Stomach (tissue), 8 donors: ENCODE measurements at regions not wholly inside any gene's neighbourhood (a gene's known extent, or its start where the extent isn't known, plus 50 kb on each side); places are given as distances from the start of the nearest gene placed in this dataset.

ENCODE experiments used
- DNase-seq, 2 donors: peaks; one replicate each; pipeline versions ENCODE4 v3.0.0 to v3.0.0-alpha.2; 2013 to 2019
- H3K27ac ChIP-seq, 5 donors: fragments of 200-600 bp in 4 of 5; sonication (generic) in 4 of 5; one replicate each; pipeline ENCODE4 v1.5.1; 2013 to 2019; ENCODE audit warnings: mild to moderate bottlenecking in 1 of 5, moderate library complexity in 1 of 5
- H3K27me3 ChIP-seq, 3 donors: fragments of 200-600 bp; sonication (generic); one replicate each; pipeline ENCODE4 v1.5.1; 2017 to 2019; ENCODE audit warnings: mixed run types in 1 of 3
- H3K36me3 ChIP-seq, 4 donors: fragments of 200-600 bp; sonication (generic); 1 replicate in 3 of 4; 2 replicates in 1 of 4; pipeline ENCODE4 v1.5.1; 2016 to 2019
- H3K4me1 ChIP-seq, 4 donors: fragments of 200-600 bp; sonication (generic); one replicate each; pipeline ENCODE4 v1.5.1; 2016 to 2019
- H3K4me3 ChIP-seq, 4 donors: fragments of 200-600 bp; sonication (generic) in 3 of 4; one replicate each; pipeline ENCODE4 v1.5.1; 2016 to 2019; ENCODE audit warnings: mild to moderate bottlenecking in 1 of 4
- H3K9me3 ChIP-seq, 4 donors: fragments of 200-600 bp; sonication (generic); one replicate each; pipeline ENCODE4 v1.5.1; 2016 to 2019
- EP300 ChIP-seq: sonication (generic); formaldehyde crosslinking; IDR thresholded peaks from one replicate; pipeline ENCODE4 v1.6.1; 2017; ENCODE audit warnings: antibody characterized with exemption
- POLR2A ChIP-seq, 4 donors: fragments of 450-650 bp; IDR thresholded peaks; one replicate each; pipeline ENCODE4 v1.6.1; 2016; ENCODE audit warnings: antibody characterized with exemption in 4 of 4, control low read depth in 2 of 4, mild to moderate bottlenecking in 1 of 4, moderate library complexity in 1 of 4
- POLR2AphosphoS5 ChIP-seq, 3 donors: sonication (generic); formaldehyde crosslinking; IDR thresholded peaks; one replicate each; pipeline ENCODE4 v1.6.1; 2016; ENCODE audit warnings: antibody characterized with exemption in 3 of 3
- WGBS, 5 donors: extraction: QIAGEN DNeasy Blood & Tissue Kit in 3 of 5; methylation state at CpG; one replicate each; pipeline versions ENCODE4 v1.1.5 to v1.1.7; 2013 to 2018; 5-methylcytosine and 5-hydroxymethylcytosine counted together
- intact Hi-C: fragments of 100-400 bp; cut with DNase I; formaldehyde crosslinking; loops from one replicate; pipeline ENCODE4 v1.15.1; 2023; ENCODE audit warnings: low total_unique reads
- TF ChIP-seq, protein P1 (sequence below), 7 experiments: fragments of 450-650 bp in 4 of 7; fragments of 200-600 bp in 3 of 7; sonication (generic) in 3 of 7; IDR thresholded peaks; one replicate each; pipeline ENCODE4 v1.5.1; 2016 to 2019; ENCODE audit warnings: antibody characterized with exemption in 7 of 7, control low read depth in 2 of 7, mild to moderate bottlenecking in 1 of 7
- donor health status: healthy with polysubstance abuse.
- donor health status: Bipolar disorder and iron deficiency.
- donor health status: healthy.

- Histone ChIP-seq H3K4me1 (no peaks in the 10 kb centered on the region), H3K36me3 (no peaks in the 10 kb centered on the region), H3K4me3 (no peak overlapping the region), H3K27ac (no peak overlapping the region), H3K9me3 (peaks cover 0 to 4% (median 0%) of the 10 kb centered on the region in 4 donors), H3K27me3 (no peaks in the 10 kb centered on the region)
- intact Hi-C loops, result no loop called here
- WGBS, 5 donors, result 83 to 93% (median 85%) methylated on average over 5 of the region's 5 CpGs
- no peak for DNase-seq
- no peak for TF ChIP-seq EP300
- TF ChIP-seq, protein P1, sequence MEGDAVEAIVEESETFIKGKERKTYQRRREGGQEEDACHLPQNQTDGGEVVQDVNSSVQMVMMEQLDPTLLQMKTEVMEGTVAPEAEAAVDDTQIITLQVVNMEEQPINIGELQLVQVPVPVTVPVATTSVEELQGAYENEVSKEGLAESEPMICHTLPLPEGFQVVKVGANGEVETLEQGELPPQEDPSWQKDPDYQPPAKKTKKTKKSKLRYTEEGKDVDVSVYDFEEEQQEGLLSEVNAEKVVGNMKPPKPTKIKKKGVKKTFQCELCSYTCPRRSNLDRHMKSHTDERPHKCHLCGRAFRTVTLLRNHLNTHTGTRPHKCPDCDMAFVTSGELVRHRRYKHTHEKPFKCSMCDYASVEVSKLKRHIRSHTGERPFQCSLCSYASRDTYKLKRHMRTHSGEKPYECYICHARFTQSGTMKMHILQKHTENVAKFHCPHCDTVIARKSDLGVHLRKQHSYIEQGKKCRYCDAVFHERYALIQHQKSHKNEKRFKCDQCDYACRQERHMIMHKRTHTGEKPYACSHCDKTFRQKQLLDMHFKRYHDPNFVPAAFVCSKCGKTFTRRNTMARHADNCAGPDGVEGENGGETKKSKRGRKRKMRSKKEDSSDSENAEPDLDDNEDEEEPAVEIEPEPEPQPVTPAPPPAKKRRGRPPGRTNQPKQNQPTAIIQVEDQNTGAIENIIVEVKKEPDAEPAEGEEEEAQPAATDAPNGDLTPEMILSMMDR (IDR thresholded peaks at IDR 0.05), result no peak
- no peak for TF ChIP-seq POLR2A (IDR thresholded peaks at IDR 0.05)
- TF ChIP-seq POLR2AphosphoS5 (IDR thresholded peaks at IDR 0.05), result no peak
These were observed 199.5 kb downstream of the GASK1B start for GRCh38 chr4:157973297-157973696.

- WGBS, 5 donors, result 61 to 86% (median 85%) methylated on average over 2 of the region's 2 CpGs
- TF ChIP-seq, protein P1 (IDR thresholded peaks at IDR 0.05), result no peak
- TF ChIP-seq EP300 (no peak), POLR2AphosphoS5 (IDR thresholded peaks at IDR 0.05) (no peak), POLR2A (IDR thresholded peaks at IDR 0.05) (no peak)
- intact Hi-C loops, result no loop called here
- Histone ChIP-seq H3K4me1 (no peaks in the 10 kb centered on the region), H3K27me3 (no peaks in the 10 kb centered on the region), H3K36me3 (no peaks in the 10 kb centered on the region), H3K4me3 (no peak overlapping the region), H3K9me3 (no peaks in the 10 kb centered on the region), H3K27ac (no peak overlapping the region)
- DNase-seq, result no peak
These were observed 208.4 kb downstream of the GASK1B start for GRCh38 chr4:157964463-157964862.

DNA sequence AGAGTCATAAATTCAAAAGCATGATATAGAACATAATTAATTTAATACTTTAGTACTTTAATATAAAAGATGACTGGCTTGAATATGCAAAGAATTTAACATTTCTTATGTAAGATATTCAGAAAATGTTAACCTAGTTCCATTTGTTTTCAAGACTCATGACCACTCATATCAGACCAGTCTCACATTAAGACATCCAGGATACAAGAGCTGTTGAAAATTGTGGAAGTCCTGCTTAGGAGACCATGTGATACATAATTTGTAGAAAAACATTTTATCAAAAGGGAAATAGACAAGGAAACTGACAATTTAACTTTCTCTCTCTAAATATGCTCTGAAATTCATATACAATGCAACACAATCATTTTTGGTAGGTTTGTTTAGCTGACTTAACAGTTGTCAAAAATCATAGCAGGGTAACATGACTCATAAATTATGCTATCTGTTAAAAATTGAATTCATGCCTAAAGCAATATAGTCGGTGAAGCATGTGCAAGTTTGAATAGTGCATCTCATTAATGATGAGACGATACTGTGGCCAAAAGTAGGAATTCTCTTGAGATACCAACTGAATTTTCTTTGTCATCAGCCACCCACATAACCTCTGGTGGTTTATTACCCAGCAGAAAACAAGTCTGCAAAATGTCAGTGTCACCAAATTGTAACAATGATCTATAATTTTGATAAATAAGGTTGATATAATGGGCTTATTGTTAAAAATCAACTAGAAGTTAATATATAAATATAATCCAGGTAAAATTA lies 211.4 kb downstream of the GASK1B start:
- 63 to 84% (median 77%) methylated on average over 2 of the region's 2 CpGs for WGBS, 5 donors
- H3K4me1 ChIP-seq, result no peaks in the 10 kb centered on the region
- TF ChIP-seq POLR2AphosphoS5 (IDR thresholded peaks at IDR 0.05) (no peak), EP300 (no peak), POLR2A (IDR thresholded peaks at IDR 0.05) (no peak)
- TF ChIP-seq, protein P1 (IDR thresholded peaks at IDR 0.05), result no peak

GRCh38 chr4:157957905-157958304 lies 214.9 kb downstream of the GASK1B start:
- intact Hi-C loops, result no loop called here
- Histone ChIP-seq H3K9me3 (no peaks in the 10 kb centered on the region), H3K36me3 (no peaks in the 10 kb centered on the region), H3K4me1 (no peaks in the 10 kb centered on the region), H3K27me3 (no peaks in the 10 kb centered on the region), H3K27ac (no peak overlapping the region), H3K4me3 (no peak overlapping the region)
- TF ChIP-seq POLR2AphosphoS5 (IDR thresholded peaks at IDR 0.05) (no peak), POLR2A (IDR thresholded peaks at IDR 0.05) (no peak), EP300 (no peak)
- TF ChIP-seq, protein P1 (IDR thresholded peaks at IDR 0.05), result no peak
- DNase-seq, result no peak
- 78 to 96% (median 87%) methylated on average over 1 of the region's 1 CpG for WGBS, 5 donors

More for the DNA sequence above, 211.4 kb downstream of the GASK1B start:
- DNase-seq, result no peak
- Histone ChIP-seq H3K4me3 (no peak overlapping the region), H3K36me3 (no peaks in the 10 kb centered on the region), H3K27ac (no peak overlapping the region), H3K27me3 (no peaks in the 10 kb centered on the region), H3K9me3 (no peaks in the 10 kb centered on the region)
- intact Hi-C loops, result no loop called here
